B cell (primary cell): ENCODE measurements at regions not wholly inside any gene's neighbourhood (a gene's known extent, or its start where the extent isn't known, plus 50 kb on each side); places are given as distances from the start of the nearest gene placed in this dataset.

Experiments
- ATAC-seq: fragments of 200-7000 bp; cut with Tn5 transposase; one replicate; pipeline ENCODE4 v1.10.0; 2021; ENCODE audit warnings: low read depth, mild to moderate bottlenecking, moderate number of reproducible peaks, moderate library complexity
- CTCF ChIA-PET: fragments of 350-600 bp; sonication (Branson Sonifier 250); formaldehyde crosslinking; loops from one replicate; lab custom pipeline; 2021; ENCODE audit warnings: antibody characterized with exemption, inconsistent platforms; lab: Charles Lee
- POLR2A ChIA-PET: fragments of 350-600 bp; sonication (Branson Sonifier 250); formaldehyde crosslinking; loops from one replicate; lab custom pipeline; 2021; ENCODE audit warnings: antibody characterized with exemption; lab: Charles Lee
- DNase-seq: peaks from one replicate; pipeline ENCODE4 v3.0.0; 2013
- H2AFZ ChIP-seq: 2 replicates; pipeline ENCODE4 v1.6.1; 2012; ENCODE audit warnings: mild to moderate bottlenecking, low read depth, low read length; ENCODE audit not compliant: insufficient read depth, poor library complexity, severe bottlenecking
- H3K27ac ChIP-seq, 2 donors: 1 replicate in 1 of 2; 2 replicates in 1 of 2; pipeline ENCODE4 v1.5.1; 2012 to 2013; ENCODE audit warnings: low read length in 2 of 2, mild to moderate bottlenecking in 2 of 2, moderate library complexity in 1 of 2
- H3K27me3 ChIP-seq, 4 experiments: fragments of 200-600 bp in 1 of 4; sonication (generic) in 1 of 4; replicated peaks in 1 of 4; 1 replicate in 2 of 4; 2 replicates in 2 of 4; pipeline versions ENCODE4 v1.6.1 to v1.7.0; 2013 to 2016; ENCODE audit warnings: low read length in 3 of 4, mild to moderate bottlenecking in 2 of 4, mixed read lengths in 1 of 4, moderate library complexity in 1 of 4; ENCODE audit not compliant: insufficient read depth in 4 of 4, control insufficient read depth in 3 of 4; ENCODE audit errors: control extremely low read depth in 1 of 4
- H3K36me3 ChIP-seq, 2 experiments: replicated peaks in 1 of 2; 1 replicate in 1 of 2; 2 replicates in 1 of 2; pipeline versions ENCODE4 v1.6.1 to v1.7.1; 2013; ENCODE audit warnings: low read length in 1 of 2; ENCODE audit not compliant: insufficient read depth in 2 of 2, control insufficient read depth in 1 of 2; ENCODE audit errors: control extremely low read depth in 1 of 2, extremely low read depth in 1 of 2
- H3K4me1 ChIP-seq, 2 donors: fragments of 200-600 bp in 1 of 2; sonication (generic) in 1 of 2; 1 replicate in 1 of 2; 2 replicates in 1 of 2; pipeline versions ENCODE4 v1.5.1 to v1.6.1; 2013 to 2017; ENCODE audit warnings: low read length in 2 of 2; ENCODE audit not compliant: control insufficient read depth in 2 of 2, insufficient read depth in 2 of 2
- H3K4me2 ChIP-seq: replicated peaks from 2 replicates; pipeline ENCODE3; 2012; ENCODE audit warnings: mild to moderate bottlenecking, low read depth, low read length; ENCODE audit not compliant: poor library complexity, severe bottlenecking
- H3K4me3 ChIP-seq, 5 experiments: fragments of 200-600 bp in 1 of 5; sonication (generic) in 1 of 5; 1 replicate in 3 of 5; 2 replicates in 2 of 5; pipeline versions ENCODE4 v1.5.1 to v1.7.0; 2011 to 2016; ENCODE audit warnings: low read length in 4 of 5, mild to moderate bottlenecking in 4 of 5, low read depth in 2 of 5, control low read depth in 1 of 5, moderate library complexity in 1 of 5; ENCODE audit not compliant: insufficient read depth in 1 of 5; ENCODE audit errors: control extremely low read depth in 1 of 5, extremely low read depth in 1 of 5
- H3K79me2 ChIP-seq: fragments of 200-600 bp; sonication (generic); one replicate; pipeline ENCODE4 v1.6.0; 2016; ENCODE audit warnings: low read length; ENCODE audit not compliant: control insufficient read depth, insufficient read depth
- H3K9ac ChIP-seq: fragments of 200-600 bp; sonication (generic); 2 replicates; pipeline ENCODE4 v1.6.1; 2017; ENCODE audit warnings: mild to moderate bottlenecking, low read length, moderate library complexity
- H3K9me3 ChIP-seq, 3 donors: one replicate each; pipeline versions ENCODE4 v1.6.1 to v1.7.1; 2013; ENCODE audit warnings: low read length in 2 of 3; ENCODE audit not compliant: control insufficient read depth in 2 of 3, insufficient read depth in 1 of 3; ENCODE audit errors: control extremely low read depth in 1 of 3
- H4K20me1 ChIP-seq: 2 replicates; pipeline ENCODE4 v1.6.0; 2012; ENCODE audit warnings: mild to moderate bottlenecking, low read length; ENCODE audit not compliant: insufficient read depth, control insufficient read depth, poor library complexity, severe bottlenecking
- H3K27ac Mint-ChIP-seq: one replicate; pipeline ENCODE4 v1.8.0; 2021; ENCODE audit warnings: mixed read lengths
- H3K27me3 Mint-ChIP-seq: one replicate; pipeline ENCODE4 v1.8.0; 2021; ENCODE audit warnings: mixed read lengths
- H3K4me1 Mint-ChIP-seq: one replicate; pipeline ENCODE4 v1.8.0; 2021; ENCODE audit warnings: mixed read lengths
- H3K4me3 Mint-ChIP-seq: one replicate; pipeline ENCODE4 v1.8.0; 2021; ENCODE audit warnings: mixed read lengths
- H3K9me3 Mint-ChIP-seq: one replicate; pipeline ENCODE4 v1.8.0; 2022; ENCODE audit warnings: mixed read lengths; ENCODE audit not compliant: insufficient read depth
- CTCF ChIP-seq: fragments of 200-600 bp; IDR thresholded peaks from one replicate; pipeline ENCODE4 v1.8.0; 2022; ENCODE audit warnings: antibody characterized with exemption, mild to moderate bottlenecking
- EZH2 ChIP-seq: IDR thresholded peaks from 2 replicates; pipeline ENCODE4 v1.6.1; 2012; ENCODE audit warnings: borderline replicate concordance, low read depth, mild to moderate bottlenecking, moderate library complexity, low read length; ENCODE audit not compliant: insufficient read depth, poor library complexity, severe bottlenecking
- WGBS: methylation state at CpG from one replicate; pipeline ENCODE4 v1.1.5; 2013; ENCODE audit warnings: missing lambda C conversion rate; ENCODE audit not compliant: insufficient coverage; 5-methylcytosine and 5-hydroxymethylcytosine counted together
- intact Hi-C: fragments of 100-400 bp; cut with micrococcal nuclease; formaldehyde crosslinking; loops from one replicate; pipeline ENCODE4 v1.10.0; 2022

- H3K9me3 Mint-ChIP-seq, result peaks cover 3% of the 10 kb centered on the region
- Histone ChIP-seq H3K9ac (no peak overlapping the region), H3K4me1 (no peaks in the 10 kb centered on the region), H4K20me1 (no peaks in the 10 kb centered on the region), H3K36me3 (no peaks in the 10 kb centered on the region), H3K4me3 (no peak overlapping the region), H3K27me3 (no peaks in the 10 kb centered on the region), H3K4me2 (no peak overlapping the region), H3K9me3 (peaks cover 0 to 16% (median 0%) of the 10 kb centered on the region in 3 donors), H3K27ac (no peak overlapping the region), H2AFZ (no peak overlapping the region), H3K79me2 (no peaks in the 10 kb centered on the region)
- ChIA-PET POLR2A (no interaction called here), CTCF (no interaction called here)
- no peak for ATAC-seq
- WGBS, result 100% methylated on average over 1 of the region's 1 CpG
- TF ChIP-seq EZH2 (no peak), CTCF (no peak)
- no peak overlapping the region for H3K27ac Mint-ChIP-seq
- H3K27me3 Mint-ChIP-seq, result no peaks in the 10 kb centered on the region
- no peaks in the 10 kb centered on the region for H3K4me1 Mint-ChIP-seq
- intact Hi-C loops, result no loop called here
- no peak overlapping the region for H3K4me3 Mint-ChIP-seq
- DNase-seq, result no peak
Observed at GRCh38 chr4:120506536-120506935, 416.0 kb downstream of the PRDM5 start.

GRCh38 chr4:120498678-120499077, 423.8 kb downstream of the PRDM5 start:
- TF ChIP-seq CTCF, result no peak
- TF ChIP-seq EZH2, result no peak
- Histone ChIP-seq H3K4me1 (no peaks in the 10 kb centered on the region), H3K4me2 (no peak overlapping the region), H3K4me3 (no peak overlapping the region), H3K27ac (no peak overlapping the region), H3K27me3 (no peaks in the 10 kb centered on the region), H3K9me3 (peaks cover 0 to 7% (median 0%) of the 10 kb centered on the region in 3 donors), H3K9ac (no peak overlapping the region), H4K20me1 (no peaks in the 10 kb centered on the region), H3K79me2 (no peaks in the 10 kb centered on the region), H3K36me3 (no peaks in the 10 kb centered on the region), H2AFZ (no peak overlapping the region)
- ATAC-seq (no peak), DNase-seq (no peak)
- H3K27ac Mint-ChIP-seq, result no peak overlapping the region
- intact Hi-C loops, result no loop called here
- 71% methylated on average over 1 of the region's 1 CpG for WGBS
- POLR2A ChIA-PET, result no interaction called here
- no peak overlapping the region for H3K4me3 Mint-ChIP-seq
- H3K4me1 Mint-ChIP-seq, result no peaks in the 10 kb centered on the region
- no peaks in the 10 kb centered on the region for H3K27me3 Mint-ChIP-seq
- H3K9me3 Mint-ChIP-seq, result peaks cover 3% of the 10 kb centered on the region
- CTCF ChIA-PET, result no interaction called here
